GM23338 (cell line): ENCODE measurements at regions not wholly inside any gene's neighbourhood (a gene's known extent, or its start where the extent isn't known, plus 50 kb on each side); places are given as distances from the start of the nearest gene placed in this dataset.

Experiments
- ATAC-seq: fragments of 200-7000 bp; cut with Tn5 transposase; 3 replicates; pipeline ENCODE4 v1.9.1; 2020
- DNase-seq: peaks from one replicate; pipeline ENCODE4 v3.0.0-alpha.2; 2015; ENCODE audit warnings: low spot score
- H2AFZ ChIP-seq: fragments of 200-600 bp; sonication (generic); 2 replicates; pipeline ENCODE4 v1.8.0; 2016; ENCODE audit warnings: antibody characterized with exemption, mild to moderate bottlenecking, moderate library complexity
- H3F3A ChIP-seq: fragments of 200-600 bp; sonication (generic); replicated peaks from 2 replicates; pipeline ENCODE4 v1.8.0; 2017; ENCODE audit warnings: antibody characterized with exemption, mixed run types, low read depth
- H3K27ac ChIP-seq: fragments of 200-600 bp; sonication (generic); 2 replicates; pipeline ENCODE4 v1.6.1; 2016; ENCODE audit warnings: low read depth
- H3K27me3 ChIP-seq: fragments of 200-600 bp; sonication (generic); 2 replicates; pipeline ENCODE4 v1.8.0; 2016; ENCODE audit warnings: mild to moderate bottlenecking, mixed run types, moderate library complexity; ENCODE audit not compliant: insufficient read depth
- H3K36me3 ChIP-seq: fragments of 200-600 bp; sonication (generic); 2 replicates; pipeline ENCODE4 v1.8.0; 2016; ENCODE audit warnings: mild to moderate bottlenecking; ENCODE audit not compliant: insufficient read depth
- H3K4me1 ChIP-seq: fragments of 200-600 bp; sonication (generic); 2 replicates; pipeline ENCODE4 v1.8.0; 2016; ENCODE audit warnings: mild to moderate bottlenecking, moderate library complexity; ENCODE audit not compliant: insufficient read depth
- H3K4me2 ChIP-seq: fragments of 200-600 bp; sonication (generic); 2 replicates; pipeline ENCODE4 v1.7.1; 2017; ENCODE audit warnings: mixed run types
- H3K4me3 ChIP-seq: fragments of 200-600 bp; sonication (generic); 2 replicates; pipeline ENCODE4 v1.6.1; 2016; ENCODE audit warnings: mixed run types
- H3K79me2 ChIP-seq: fragments of 200-600 bp; sonication (generic); replicated peaks from 2 replicates; pipeline ENCODE4 v1.8.0; 2017; ENCODE audit warnings: mild to moderate bottlenecking; ENCODE audit not compliant: insufficient read depth
- H3K9me2 ChIP-seq: fragments of 200-600 bp; sonication (generic); 2 replicates; pipeline ENCODE4 v1.8.0; 2017; ENCODE audit not compliant: insufficient read depth
- H4K20me1 ChIP-seq: fragments of 200-600 bp; sonication (generic); replicated peaks from 2 replicates; pipeline ENCODE4 v1.8.0; 2017; ENCODE audit warnings: mild to moderate bottlenecking; ENCODE audit not compliant: insufficient read depth
- H3K27ac Mint-ChIP-seq: 2 replicates; pipeline ENCODE4 v1.8.0; 2020; ENCODE audit warnings: inconsistent platforms, mild to moderate bottlenecking, moderate library complexity, mixed read lengths
- H3K27me3 Mint-ChIP-seq: 3 replicates; pipeline ENCODE4 v1.8.0; 2022; ENCODE audit warnings: low read depth, mild to moderate bottlenecking, moderate library complexity, mixed read lengths, inconsistent platforms; ENCODE audit not compliant: insufficient read depth, poor library complexity
- H3K36me3 Mint-ChIP-seq: 3 replicates; pipeline ENCODE4 v1.8.0; 2021; ENCODE audit warnings: low read depth, mild to moderate bottlenecking, inconsistent platforms, moderate library complexity, mixed read lengths
- H3K4me1 Mint-ChIP-seq: 3 replicates; pipeline ENCODE4 v1.8.0; 2020; ENCODE audit warnings: mild to moderate bottlenecking, inconsistent platforms, mixed read lengths
- H3K4me3 Mint-ChIP-seq: 3 replicates; pipeline ENCODE4 v1.8.0; 2021; ENCODE audit warnings: moderate library complexity, mild to moderate bottlenecking, inconsistent platforms, mixed read lengths
- H3K9me3 Mint-ChIP-seq: 3 replicates; pipeline ENCODE4 v1.8.0; 2020; ENCODE audit warnings: moderate library complexity, mild to moderate bottlenecking, inconsistent platforms, mixed read lengths
- CREB1 ChIP-seq: fragments of 250-450 bp; sonication (Bioruptor Pico); IDR thresholded peaks from 2 replicates; pipeline ENCODE4 v1.5.0; 2020; ENCODE audit warnings: low read depth, mild to moderate bottlenecking, moderate library complexity
- ZNF462 ChIP-seq: fragments of 250-450 bp; sonication (Bioruptor Pico); IDR thresholded peaks from 2 replicates; pipeline ENCODE4 v1.5.0; 2020; ENCODE audit warnings: mild to moderate bottlenecking, moderate library complexity
- TF ChIP-seq, protein P1 (sequence below): IDR thresholded peaks from one replicate; pipeline ENCODE4 v1.6.1; 2018; ENCODE audit warnings: antibody characterized with exemption; ENCODE audit not compliant: unreplicated experiment

GRCh38 chr2:120939595-120940318 is 204.1 kb downstream of the GLI2 start (continued):
- TF ChIP-seq ZNF462 (CRISPR knock-in tag) = no peak

- no peaks in the 10 kb centered on the region; the same call in 1 of the 2 replicates for H3F3A ChIP-seq
- H3K4me1 ChIP-seq = peaks cover 13% of the 10 kb centered on the region
- no peak for DNase-seq
- ATAC-seq = no peak
- H3K4me2 ChIP-seq = no peak overlapping the region
- Mint-ChIP-seq H3K9me3 (peaks cover 3% of the 10 kb centered on the region; the same call in 2 of the 3 replicates), H3K4me3 (no peak overlapping the region), H3K36me3 (peaks cover 15% of the 10 kb centered on the region), H3K27me3 (peaks cover 15% of the 10 kb centered on the region), H3K27ac (no peak overlapping the region), H3K4me1 (peaks cover 23% of the 10 kb centered on the region)
- no peaks in the 10 kb centered on the region for H3K9me2 ChIP-seq
- no peak overlapping the region for H3K27ac ChIP-seq
- no peak overlapping the region for H3K4me3 ChIP-seq
- peaks cover 19% of the 10 kb centered on the region for H4K20me1 ChIP-seq
- no peak overlapping the region for H2AFZ ChIP-seq
- TF ChIP-seq, protein P1, sequence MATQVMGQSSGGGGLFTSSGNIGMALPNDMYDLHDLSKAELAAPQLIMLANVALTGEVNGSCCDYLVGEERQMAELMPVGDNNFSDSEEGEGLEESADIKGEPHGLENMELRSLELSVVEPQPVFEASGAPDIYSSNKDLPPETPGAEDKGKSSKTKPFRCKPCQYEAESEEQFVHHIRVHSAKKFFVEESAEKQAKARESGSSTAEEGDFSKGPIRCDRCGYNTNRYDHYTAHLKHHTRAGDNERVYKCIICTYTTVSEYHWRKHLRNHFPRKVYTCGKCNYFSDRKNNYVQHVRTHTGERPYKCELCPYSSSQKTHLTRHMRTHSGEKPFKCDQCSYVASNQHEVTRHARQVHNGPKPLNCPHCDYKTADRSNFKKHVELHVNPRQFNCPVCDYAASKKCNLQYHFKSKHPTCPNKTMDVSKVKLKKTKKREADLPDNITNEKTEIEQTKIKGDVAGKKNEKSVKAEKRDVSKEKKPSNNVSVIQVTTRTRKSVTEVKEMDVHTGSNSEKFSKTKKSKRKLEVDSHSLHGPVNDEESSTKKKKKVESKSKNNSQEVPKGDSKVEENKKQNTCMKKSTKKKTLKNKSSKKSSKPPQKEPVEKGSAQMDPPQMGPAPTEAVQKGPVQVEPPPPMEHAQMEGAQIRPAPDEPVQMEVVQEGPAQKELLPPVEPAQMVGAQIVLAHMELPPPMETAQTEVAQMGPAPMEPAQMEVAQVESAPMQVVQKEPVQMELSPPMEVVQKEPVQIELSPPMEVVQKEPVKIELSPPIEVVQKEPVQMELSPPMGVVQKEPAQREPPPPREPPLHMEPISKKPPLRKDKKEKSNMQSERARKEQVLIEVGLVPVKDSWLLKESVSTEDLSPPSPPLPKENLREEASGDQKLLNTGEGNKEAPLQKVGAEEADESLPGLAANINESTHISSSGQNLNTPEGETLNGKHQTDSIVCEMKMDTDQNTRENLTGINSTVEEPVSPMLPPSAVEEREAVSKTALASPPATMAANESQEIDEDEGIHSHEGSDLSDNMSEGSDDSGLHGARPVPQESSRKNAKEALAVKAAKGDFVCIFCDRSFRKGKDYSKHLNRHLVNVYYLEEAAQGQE = no peak
- TF ChIP-seq CREB1 (CRISPR knock-in tag) = no peak
- peaks cover 34% of the 10 kb centered on the region for H3K79me2 ChIP-seq
- H3K27me3 ChIP-seq = no peaks in the 10 kb centered on the region
- H3K36me3 ChIP-seq = no peaks in the 10 kb centered on the region
These were observed 204.6 kb downstream of the GLI2 start for GRCh38 chr2:120940319-120940696.
